GM18858 (cell line): ENCODE measurements at regions not wholly inside any gene's neighbourhood (a gene's known extent, or its start where the extent isn't known, plus 50 kb on each side); places are given as distances from the start of the nearest gene placed in this dataset.
"Not testable (repeated sequence)": the region's sequence is repeated elsewhere in the genome, so short reads cannot be mapped to it uniquely, and the experiment has no call there.

Source experiments
- ATAC-seq: cut with Tn5 transposase; IDR thresholded peaks from one replicate; pipeline ENCODE4 v1.9.1; 2021; ENCODE audit not compliant: unreplicated experiment

DNA sequence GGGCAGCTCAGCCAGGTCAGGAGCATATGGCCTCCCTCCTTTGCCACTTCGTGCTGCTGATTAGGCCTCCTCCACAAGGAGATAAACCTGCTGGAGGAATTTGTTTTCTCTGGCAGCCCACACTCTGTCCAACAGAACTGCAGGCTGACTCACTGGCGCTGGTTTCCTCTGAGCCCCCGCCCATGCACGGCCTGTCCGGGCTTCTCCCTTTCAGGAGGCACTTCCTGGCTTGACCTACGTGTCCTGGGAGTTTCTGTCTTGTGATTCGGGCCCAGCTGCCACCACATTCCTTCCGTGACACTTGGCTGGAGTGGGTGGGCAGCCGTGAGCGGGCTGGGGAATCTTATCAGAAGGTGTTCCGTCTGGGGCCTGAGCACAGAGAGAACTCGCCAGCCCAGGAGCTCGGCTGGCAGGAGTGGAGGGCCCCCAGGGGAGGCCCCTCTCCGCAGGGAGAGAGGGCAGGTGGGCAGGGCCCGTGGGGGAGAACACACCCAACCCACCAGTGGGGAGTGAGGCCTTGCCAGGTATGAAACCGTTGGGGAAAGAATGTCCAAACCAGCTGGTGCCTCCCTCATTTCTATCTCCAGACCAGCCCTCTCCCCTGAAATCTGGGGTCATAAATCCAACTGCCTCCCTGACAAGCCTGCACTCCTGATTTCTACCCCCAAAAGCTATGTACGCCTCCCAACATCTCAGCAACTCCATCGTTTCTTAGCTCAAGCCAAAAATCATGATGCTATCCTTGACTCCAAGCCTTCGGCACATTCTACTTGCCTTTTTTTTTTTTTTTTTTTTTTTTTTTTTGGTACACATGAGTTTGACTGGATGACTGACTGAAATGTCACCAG is 110.6 kb upstream of the MEF2A start:
- ATAC-seq, result no peak

GRCh38 chr15:99455789-99456160 is 110.0 kb upstream of the MEF2A start:
- ATAC-seq, result no peak

DNA sequence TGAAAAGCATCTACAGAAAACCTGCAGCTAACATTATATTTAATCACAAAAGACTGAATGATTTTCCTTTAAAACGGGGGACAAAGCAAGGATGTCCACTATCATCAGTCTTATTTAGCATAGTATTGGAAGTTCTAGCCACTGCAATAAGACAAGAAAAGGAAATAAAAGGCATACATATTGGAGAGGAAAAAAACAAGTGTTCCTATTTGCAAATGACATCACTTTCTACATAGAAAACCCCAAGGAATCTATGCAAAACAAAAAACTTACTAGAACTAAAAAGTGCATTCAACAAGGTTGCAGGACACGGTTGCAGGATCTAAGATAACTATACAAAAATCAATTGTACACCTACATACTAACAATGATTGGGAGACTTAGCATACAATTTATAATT is 101.6 kb upstream of the MEF2A start:
- no peak for ATAC-seq

- no peak for ATAC-seq
Observed at GRCh38 chr15:99466701-99467337, 99.0 kb upstream of the MEF2A start.

GRCh38 chr15:99467338-99467720 is 98.5 kb upstream of the MEF2A start:
- ATAC-seq, result no peak

DNA sequence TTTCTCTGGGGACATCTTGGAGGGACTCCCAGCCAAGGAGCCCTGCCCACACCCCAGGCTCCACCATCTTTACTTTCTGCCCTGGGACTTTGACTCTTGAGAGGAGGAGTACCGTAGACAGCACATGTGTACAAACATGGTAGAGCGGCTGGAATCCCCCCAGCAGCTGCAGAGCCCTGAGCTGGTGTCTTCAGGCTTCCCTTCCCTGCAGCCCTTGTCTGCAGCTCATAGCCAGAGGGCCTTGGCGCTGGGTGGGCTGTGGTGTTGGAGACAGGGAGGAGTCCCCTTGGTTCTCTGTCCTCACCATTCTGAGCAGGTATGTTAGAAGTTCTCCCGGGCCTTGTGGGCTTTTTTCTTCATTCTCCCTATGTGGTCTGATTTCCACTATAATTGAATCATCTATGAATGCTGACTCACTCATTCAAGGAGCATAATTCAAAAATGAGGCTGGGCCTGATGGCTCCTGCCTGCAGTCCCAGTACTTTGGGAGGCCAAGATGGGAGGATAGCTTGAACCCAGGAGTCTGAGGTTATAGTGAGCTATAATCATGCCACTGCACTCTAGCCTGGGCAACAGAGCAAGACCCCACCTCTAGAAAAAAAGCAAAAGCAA is 97.8 kb upstream of the MEF2A start:
- no peak for ATAC-seq

GRCh38 chr15:99470204-99470603 is 95.6 kb upstream of the MEF2A start:
- not testable (repeated sequence) for ATAC-seq

GRCh38 chr15:99472416-99473145 is 93.2 kb upstream of the MEF2A start:
- ATAC-seq, result no peak

DNA sequence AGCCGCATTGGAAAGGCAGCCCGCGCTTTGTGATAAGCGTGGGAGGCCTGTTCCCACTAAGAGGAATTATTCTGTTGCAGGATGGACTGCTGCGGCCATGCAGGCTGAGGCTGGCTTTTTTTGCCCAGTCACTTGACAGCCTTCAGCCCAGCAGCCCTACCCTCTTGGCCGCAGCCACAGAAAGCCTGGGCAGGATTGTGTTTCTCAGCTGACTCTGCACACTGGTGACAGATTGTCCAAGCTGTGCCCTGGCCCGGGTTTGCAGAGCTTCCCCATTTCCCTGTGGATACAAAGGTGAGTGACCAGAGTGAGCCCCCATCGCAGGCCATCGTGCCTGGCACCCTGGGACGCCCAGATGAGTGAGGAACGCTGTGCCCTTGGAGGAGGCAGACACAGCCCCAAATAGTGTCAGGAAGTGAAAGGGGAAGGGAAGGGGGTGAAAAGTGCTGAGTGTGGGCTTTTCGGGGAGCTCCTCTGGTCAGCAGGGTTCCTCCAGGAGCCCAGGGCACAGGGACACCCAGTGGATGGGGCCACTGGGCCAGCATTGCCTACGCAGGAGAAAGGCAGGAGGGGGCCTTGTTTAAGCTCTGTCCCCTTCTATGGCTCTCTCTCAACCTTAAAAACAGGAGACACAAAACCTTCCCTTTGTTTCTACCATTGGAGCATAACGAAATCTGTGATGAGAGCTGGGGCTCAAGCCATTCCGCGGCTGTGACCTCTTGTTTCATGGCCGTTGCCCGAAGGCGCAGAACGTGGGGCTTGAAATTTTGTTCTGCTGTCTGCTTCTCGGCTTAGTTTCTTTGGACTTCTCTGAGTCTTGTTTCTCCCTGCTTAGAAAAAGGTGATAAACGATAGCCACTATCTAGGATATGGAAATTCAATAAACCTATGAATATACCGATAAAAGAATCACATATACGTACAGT is 91.5 kb upstream of the MEF2A start:
- no peak for ATAC-seq

- no peak for ATAC-seq
Observed at GRCh38 chr15:99474909-99475753, 90.7 kb upstream of the MEF2A start.

DNA sequence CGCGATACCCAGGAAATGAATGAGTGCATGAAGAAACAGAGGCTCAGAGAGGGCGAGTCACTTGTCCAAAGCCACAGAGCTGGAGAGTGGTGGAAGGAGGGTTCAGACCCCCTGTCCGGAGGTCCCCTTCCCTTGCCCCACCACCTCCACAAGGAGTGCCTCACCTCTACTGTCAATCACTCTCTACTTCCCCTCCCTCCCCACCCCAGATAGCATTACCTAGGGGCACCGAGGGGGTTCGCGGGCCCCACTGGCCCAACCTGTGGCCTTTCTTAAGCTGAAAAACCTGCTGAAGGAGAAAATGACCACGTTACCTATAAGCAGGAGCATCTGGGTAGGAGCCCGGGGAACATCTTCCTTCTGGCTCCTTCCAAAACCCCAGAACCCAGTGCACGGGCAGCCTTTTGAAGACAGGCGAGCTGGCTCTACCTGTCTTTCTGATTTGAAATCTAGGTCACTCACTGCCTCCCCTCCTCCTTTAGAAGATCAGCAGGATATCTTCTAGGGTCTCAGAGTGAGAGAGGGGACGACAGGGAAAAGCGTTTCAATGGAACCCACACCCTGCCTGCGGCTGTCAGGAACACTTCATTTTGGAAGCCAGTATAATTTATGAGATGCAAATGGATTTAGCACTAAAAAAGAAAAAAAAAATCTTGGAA is 89.9 kb upstream of the MEF2A start:
- ATAC-seq, result no peak

DNA sequence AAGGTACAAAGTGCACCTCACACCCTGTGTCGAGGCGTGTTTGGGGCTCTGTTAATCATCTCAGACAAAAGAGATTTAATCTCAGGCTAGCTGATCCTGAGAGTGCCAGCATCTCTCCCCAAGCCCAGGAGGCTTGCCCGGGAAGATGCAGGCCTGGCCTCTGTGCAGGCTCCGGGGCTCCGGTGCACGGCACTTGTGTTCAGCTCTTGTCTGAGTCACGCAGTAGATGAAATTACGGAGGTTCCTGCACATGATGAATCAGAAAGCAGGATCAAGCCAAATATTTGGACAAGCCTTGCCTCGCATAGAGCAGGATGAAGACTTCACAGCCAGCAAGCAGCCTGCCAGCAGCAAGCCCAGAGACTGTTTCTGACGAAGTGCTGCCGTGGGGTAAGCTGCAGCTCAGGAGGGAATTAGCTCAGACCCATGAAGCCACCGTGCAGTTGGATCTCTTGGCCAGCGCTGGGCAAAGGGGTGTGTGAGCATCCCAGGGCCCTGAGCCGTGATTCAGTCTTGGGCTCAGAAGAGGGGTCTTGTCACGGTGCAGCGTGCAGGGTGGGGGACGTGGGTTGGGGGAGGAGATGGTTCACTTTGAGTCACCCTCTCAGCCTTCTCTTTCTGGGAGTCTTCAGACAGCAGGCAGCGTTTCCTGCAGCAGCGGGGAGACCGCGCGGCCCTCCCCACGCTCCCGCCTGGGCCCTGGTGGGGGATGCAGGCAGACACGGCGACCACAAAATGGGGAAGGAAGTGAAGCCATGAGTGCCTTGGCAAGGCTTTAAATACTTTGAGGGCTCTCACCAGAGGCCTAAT is 89.2 kb upstream of the MEF2A start:
- no peak for ATAC-seq

GRCh38 chr15:99477791-99478471 is 87.9 kb upstream of the MEF2A start:
- no peak for ATAC-seq

GRCh38 chr15:99478977-99479376 is 86.8 kb upstream of the MEF2A start:
- ATAC-seq, result no peak

GRCh38 chr15:99480016-99480810 is 85.6 kb upstream of the MEF2A start:
- no peak for ATAC-seq

DNA sequence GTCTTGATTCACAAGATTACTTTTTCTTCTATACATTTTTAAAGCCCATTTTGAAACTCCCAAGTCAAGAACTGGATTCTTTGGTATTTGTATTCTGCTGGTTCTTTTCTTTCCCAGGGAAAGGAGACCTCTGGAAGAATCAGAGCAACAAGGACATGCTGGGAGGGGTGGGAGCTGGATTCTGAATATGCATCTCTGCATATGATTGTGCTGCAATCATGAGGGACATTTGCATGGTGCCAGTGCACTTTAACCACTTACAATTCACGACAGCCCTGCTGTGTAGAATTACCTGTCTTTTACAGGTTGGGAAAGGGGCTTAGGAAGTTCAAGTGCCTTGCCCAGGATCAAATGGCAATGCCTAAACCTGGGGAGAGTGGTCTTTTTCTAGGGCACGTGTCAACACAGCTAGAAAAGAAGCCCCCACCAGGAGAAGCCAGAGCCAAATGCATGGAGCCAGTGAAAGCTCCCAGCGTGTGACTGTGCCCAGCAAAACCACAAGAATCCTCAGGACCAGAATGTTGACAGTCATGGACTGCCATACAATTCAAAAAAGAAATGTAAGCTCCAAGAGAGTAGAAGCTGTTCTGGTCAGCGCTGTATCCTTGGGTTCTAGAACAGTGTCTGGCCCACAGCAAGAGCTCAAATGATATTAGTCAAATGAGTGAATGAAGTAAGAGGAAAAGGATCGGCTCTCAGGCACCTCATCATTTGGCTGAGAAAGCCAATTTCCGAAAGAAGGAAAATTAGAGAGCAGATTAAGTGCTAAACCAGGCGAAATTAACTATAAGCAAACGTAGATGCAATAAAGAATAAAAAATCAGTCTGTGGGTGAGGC is 84.5 kb upstream of the MEF2A start:
- no peak for ATAC-seq
